ENCODE measurements at regions not wholly inside any gene's neighbourhood (a gene's known extent, or its start where the extent isn't known, plus 50 kb on each side); places are given as distances from the start of the nearest gene placed in this dataset.

DNA sequence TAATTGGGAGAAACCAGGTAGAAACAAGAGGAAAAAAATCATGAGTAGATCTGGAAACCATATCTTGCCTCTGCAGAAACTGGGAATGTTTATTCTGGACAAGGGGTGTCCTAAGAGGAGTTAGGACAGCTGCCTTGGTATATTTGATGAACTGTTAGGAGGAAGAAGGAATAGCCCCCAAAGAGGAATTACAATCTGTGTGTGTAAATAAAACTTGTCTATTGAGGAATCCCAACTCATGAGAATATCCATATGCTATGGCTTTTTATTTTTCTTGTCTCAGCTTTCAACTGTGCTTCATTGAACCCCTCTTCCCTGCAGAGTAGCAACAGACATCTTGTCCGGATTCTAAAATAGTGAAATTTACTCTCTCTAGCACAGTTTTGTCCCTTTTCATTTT is 423.5 kb upstream of the SLC14A2 start:
- no peaks in the 10 kb centered on the region for H3K9me3 ChIP-seq (ENCODE audit: insufficient read depth, low read depth, low read length)
- H3K27me3 ChIP-seq (ENCODE audit: insufficient read depth, low read length): no peaks in the 10 kb centered on the region
- H3K79me2 ChIP-seq (ENCODE audit: insufficient read depth, low read length): no peaks in the 10 kb centered on the region
- H3K27ac Mint-ChIP-seq (ENCODE audit: unreplicated experiment): no peak overlapping the region
- DNase-seq (ENCODE audit: low read depth) (no peak), FAIRE-seq (no peak)
- TF ChIP-seq, protein P1, sequence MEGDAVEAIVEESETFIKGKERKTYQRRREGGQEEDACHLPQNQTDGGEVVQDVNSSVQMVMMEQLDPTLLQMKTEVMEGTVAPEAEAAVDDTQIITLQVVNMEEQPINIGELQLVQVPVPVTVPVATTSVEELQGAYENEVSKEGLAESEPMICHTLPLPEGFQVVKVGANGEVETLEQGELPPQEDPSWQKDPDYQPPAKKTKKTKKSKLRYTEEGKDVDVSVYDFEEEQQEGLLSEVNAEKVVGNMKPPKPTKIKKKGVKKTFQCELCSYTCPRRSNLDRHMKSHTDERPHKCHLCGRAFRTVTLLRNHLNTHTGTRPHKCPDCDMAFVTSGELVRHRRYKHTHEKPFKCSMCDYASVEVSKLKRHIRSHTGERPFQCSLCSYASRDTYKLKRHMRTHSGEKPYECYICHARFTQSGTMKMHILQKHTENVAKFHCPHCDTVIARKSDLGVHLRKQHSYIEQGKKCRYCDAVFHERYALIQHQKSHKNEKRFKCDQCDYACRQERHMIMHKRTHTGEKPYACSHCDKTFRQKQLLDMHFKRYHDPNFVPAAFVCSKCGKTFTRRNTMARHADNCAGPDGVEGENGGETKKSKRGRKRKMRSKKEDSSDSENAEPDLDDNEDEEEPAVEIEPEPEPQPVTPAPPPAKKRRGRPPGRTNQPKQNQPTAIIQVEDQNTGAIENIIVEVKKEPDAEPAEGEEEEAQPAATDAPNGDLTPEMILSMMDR (IDR thresholded peaks at IDR 0.05; ENCODE audit: insufficient read depth, low read depth, low read length): no peak
- no peak for TF ChIP-seq EZH2 (IDR thresholded peaks at IDR 0.05; ENCODE audit: insufficient read depth, low read length)
- H3K9me3 Mint-ChIP-seq (ENCODE audit: unreplicated experiment): no peaks in the 10 kb centered on the region
- no peaks in the 10 kb centered on the region for H3K4me1 ChIP-seq (ENCODE audit: insufficient read depth, low read length)
- no peak overlapping the region for H3K9ac ChIP-seq (ENCODE audit: low read length)
- H3K4me3 Mint-ChIP-seq (ENCODE audit: unreplicated experiment): no peak overlapping the region
- H3K4me2 ChIP-seq (ENCODE audit: low read length): no peak overlapping the region
- H2AFZ ChIP-seq (ENCODE audit: low read depth, low read length): no peak overlapping the region
- no peaks in the 10 kb centered on the region for H3K4me1 Mint-ChIP-seq (ENCODE audit: low read depth, unreplicated experiment)
- no peaks in the 10 kb centered on the region for H4K20me1 ChIP-seq (ENCODE audit: insufficient read depth, low read length)
- H3K27ac ChIP-seq (ENCODE audit: low read depth, low read length): no peak overlapping the region
- no peaks in the 10 kb centered on the region for H3K27me3 Mint-ChIP-seq (ENCODE audit: low read depth, unreplicated experiment)
- no peak overlapping the region for H3K4me3 ChIP-seq (ENCODE audit: insufficient read depth, low read depth, low read length)
- no peaks in the 10 kb centered on the region for H3K36me3 Mint-ChIP-seq (ENCODE audit: low read depth, unreplicated experiment)
- no peaks in the 10 kb centered on the region for H3K36me3 ChIP-seq (ENCODE audit: insufficient read depth, low read length)

DNA sequence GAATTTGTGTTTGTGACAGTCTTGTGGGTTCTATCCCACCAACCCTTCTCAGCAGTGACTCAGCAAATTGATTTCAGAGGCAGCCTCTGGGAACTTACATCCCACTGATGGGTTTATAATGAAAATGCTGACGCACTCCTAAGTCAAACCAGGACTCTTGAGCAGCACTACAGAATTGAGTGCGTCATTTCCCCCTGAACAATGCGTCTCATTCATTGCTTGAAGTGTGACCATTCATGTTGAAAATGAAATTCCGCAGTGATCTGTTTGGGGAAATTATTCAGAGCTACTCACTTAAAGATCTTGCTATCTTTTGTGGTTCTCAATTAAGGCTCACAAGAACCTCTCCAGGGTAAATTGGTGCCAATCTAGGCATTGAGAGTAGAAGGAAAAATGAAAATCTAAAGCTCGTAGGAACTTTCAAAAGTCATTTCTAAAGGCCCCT is 417.7 kb upstream of the SLC14A2 start:
- Mint-ChIP-seq H3K4me3 (ENCODE audit: unreplicated experiment) (no peak overlapping the region), H3K27ac (ENCODE audit: unreplicated experiment) (no peak overlapping the region), H3K4me1 (ENCODE audit: low read depth, unreplicated experiment) (no peaks in the 10 kb centered on the region), H3K9me3 (ENCODE audit: unreplicated experiment) (no peaks in the 10 kb centered on the region), H3K27me3 (ENCODE audit: low read depth, unreplicated experiment) (no peaks in the 10 kb centered on the region), H3K36me3 (ENCODE audit: low read depth, unreplicated experiment) (no peaks in the 10 kb centered on the region)
- Histone ChIP-seq H3K27ac (ENCODE audit: low read depth, low read length) (peak overlapping the region; percentile 77), H3K4me1 (ENCODE audit: insufficient read depth, low read length) (peaks cover 5% of the 10 kb centered on the region), H3K79me2 (ENCODE audit: insufficient read depth, low read length) (no peaks in the 10 kb centered on the region), H2AFZ (ENCODE audit: low read depth, low read length) (no peak overlapping the region), H4K20me1 (ENCODE audit: insufficient read depth, low read length) (no peaks in the 10 kb centered on the region), H3K9me3 (ENCODE audit: insufficient read depth, low read depth, low read length) (peaks cover 4% of the 10 kb centered on the region), H3K9ac (ENCODE audit: low read length) (peak overlapping the region; percentile 3), H3K4me3 (ENCODE audit: insufficient read depth, low read depth, low read length) (no peak overlapping the region), H3K36me3 (ENCODE audit: insufficient read depth, low read length) (no peaks in the 10 kb centered on the region), H3K27me3 (ENCODE audit: insufficient read depth, low read length) (no peaks in the 10 kb centered on the region), H3K4me2 (ENCODE audit: low read length) (peak overlapping the region; percentile 24)
- FAIRE-seq (peak; percentile 54), DNase-seq (ENCODE audit: low read depth) (peak; percentile 99)
- no peak for TF ChIP-seq EZH2 (IDR thresholded peaks at IDR 0.05; ENCODE audit: insufficient read depth, low read length)
- TF ChIP-seq, protein P1 (IDR thresholded peaks at IDR 0.05; ENCODE audit: insufficient read depth, low read depth, low read length): no peak

DNA sequence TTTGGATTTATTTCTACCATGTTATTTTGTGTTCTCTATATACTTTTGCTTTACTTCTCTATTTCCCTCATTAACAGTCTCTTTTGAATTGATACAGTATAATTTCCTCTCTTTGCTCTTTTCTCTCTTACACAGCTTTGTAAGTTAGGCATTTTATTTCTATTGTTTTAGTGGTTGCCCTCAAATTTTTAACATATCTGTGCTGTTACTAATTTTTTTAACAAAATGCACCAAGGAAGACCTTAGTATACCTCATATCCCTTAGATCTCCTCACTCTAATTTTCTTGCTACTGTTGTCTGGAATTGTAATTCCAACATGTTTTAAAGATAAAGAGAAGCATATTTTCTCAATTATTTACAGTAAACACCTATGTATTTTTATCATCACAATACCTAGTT is 416.8 kb upstream of the SLC14A2 start:
- Histone ChIP-seq H4K20me1 (ENCODE audit: insufficient read depth, low read length) (no peaks in the 10 kb centered on the region), H3K36me3 (ENCODE audit: insufficient read depth, low read length) (no peaks in the 10 kb centered on the region), H3K4me2 (ENCODE audit: low read length) (peak overlapping the region; percentile 3), H3K79me2 (ENCODE audit: insufficient read depth, low read length) (no peaks in the 10 kb centered on the region), H3K4me3 (ENCODE audit: insufficient read depth, low read depth, low read length) (no peak overlapping the region), H3K9ac (ENCODE audit: low read length) (no peak overlapping the region), H2AFZ (ENCODE audit: low read depth, low read length) (no peak overlapping the region), H3K9me3 (ENCODE audit: insufficient read depth, low read depth, low read length) (peaks cover 4% of the 10 kb centered on the region), H3K27ac (ENCODE audit: low read depth, low read length) (peak overlapping the region; percentile 77), H3K27me3 (ENCODE audit: insufficient read depth, low read length) (no peaks in the 10 kb centered on the region), H3K4me1 (ENCODE audit: insufficient read depth, low read length) (peaks cover 5% of the 10 kb centered on the region)
- FAIRE-seq: no peak
- Mint-ChIP-seq H3K36me3 (ENCODE audit: low read depth, unreplicated experiment) (no peaks in the 10 kb centered on the region), H3K27ac (ENCODE audit: unreplicated experiment) (no peak overlapping the region), H3K4me3 (ENCODE audit: unreplicated experiment) (no peak overlapping the region), H3K4me1 (ENCODE audit: low read depth, unreplicated experiment) (no peaks in the 10 kb centered on the region), H3K27me3 (ENCODE audit: low read depth, unreplicated experiment) (no peaks in the 10 kb centered on the region), H3K9me3 (ENCODE audit: unreplicated experiment) (no peaks in the 10 kb centered on the region)
- no peak for TF ChIP-seq EZH2 (IDR thresholded peaks at IDR 0.05; ENCODE audit: insufficient read depth, low read length)
- TF ChIP-seq, protein P1 (IDR thresholded peaks at IDR 0.05; ENCODE audit: insufficient read depth, low read depth, low read length): no peak
- peak; percentile 35 for DNase-seq (ENCODE audit: low read depth)

Measured in astrocyte (in vitro differentiated cells and primary cell).